Activated CD4-positive, alpha-beta T cell treated with anti-CD3 and anti-CD28 coated beads, Interleukin-2, Interleukin-6, amounts not matched to agents 100 ng/mL and 50 ng/mL, durations not matched to agents 16 hours and 8 hours (primary cell): ENCODE measurements at regions not wholly inside any gene's neighbourhood (a gene's known extent, or its start where the extent isn't known, plus 50 kb on each side); places are given as distances from the start of the nearest gene placed in this dataset.

Experiments used
- DNase-seq: peaks from one replicate; pipeline ENCODE4 v3.0.0-alpha.2; 2020

DNA sequence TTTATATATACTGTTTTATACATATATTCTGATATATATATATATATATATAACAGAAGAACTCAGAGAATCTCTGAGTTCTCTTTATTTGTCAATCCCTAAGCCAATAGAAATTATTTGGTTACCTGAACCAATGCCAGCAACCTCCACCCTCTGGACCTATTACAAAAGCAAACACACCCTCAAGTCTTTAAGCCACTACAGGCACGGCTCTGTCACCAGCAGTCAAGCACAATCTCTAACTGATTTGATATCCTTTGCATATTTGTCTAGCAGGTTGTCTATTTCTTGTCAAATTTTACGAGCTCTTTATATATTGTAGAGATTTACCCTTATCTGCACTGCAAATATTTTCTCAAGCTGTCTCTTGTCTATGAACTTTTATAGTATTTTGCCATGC is 66.6 kb upstream of the TOPAZ1 start:
- no peak for DNase-seq

DNA sequence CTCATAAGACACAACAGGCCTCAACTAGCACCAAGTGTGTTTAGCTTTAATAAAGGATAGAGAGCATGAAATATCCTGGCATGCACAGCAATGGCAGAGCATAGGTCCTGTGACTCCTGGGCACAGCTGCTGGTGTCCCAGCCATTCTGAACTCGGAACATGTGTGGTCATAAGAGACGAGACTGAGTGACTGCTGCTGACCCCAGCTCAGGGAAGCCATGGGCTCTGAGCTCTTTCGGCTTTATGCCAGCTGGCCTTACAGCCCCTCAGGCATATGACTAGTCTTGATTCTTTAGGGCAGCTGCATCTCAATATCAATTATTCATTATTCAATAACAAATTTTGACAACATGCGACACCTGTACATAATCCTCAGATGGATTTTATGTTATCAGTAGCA is 62.4 kb upstream of the TOPAZ1 start:
- no peak for DNase-seq

DNA sequence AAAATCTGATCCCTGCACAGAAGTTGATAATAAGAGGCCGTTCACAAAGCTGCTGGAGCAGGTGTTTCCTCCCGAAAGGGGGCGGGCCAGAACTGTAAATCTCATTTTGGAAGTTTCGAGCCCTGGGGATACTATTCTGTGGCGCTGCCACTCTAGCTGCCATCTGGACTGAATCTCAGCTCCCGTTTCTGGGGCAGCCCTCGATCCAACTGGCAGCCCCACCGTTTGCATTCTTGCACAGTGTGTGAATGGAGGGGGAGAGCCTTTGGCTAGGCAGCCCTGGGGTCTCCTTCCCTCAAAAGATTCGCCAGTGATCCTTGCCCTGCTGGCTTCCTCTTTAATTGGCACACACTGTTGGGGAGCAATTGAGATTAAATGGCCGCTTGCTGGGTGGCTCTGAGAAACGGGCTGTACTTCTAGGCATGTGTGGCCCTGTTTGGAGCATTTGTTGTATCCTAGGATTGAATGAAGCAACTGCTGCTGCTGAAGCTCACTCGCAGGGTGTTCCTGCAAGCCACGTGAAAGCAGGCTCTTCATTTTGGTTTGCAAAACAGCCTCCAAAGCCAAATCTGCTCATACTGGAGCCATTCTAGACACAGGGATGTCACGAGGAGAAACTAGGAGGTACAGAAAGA is 57.2 kb upstream of the TOPAZ1 start:
- DNase-seq = no peak

DNA sequence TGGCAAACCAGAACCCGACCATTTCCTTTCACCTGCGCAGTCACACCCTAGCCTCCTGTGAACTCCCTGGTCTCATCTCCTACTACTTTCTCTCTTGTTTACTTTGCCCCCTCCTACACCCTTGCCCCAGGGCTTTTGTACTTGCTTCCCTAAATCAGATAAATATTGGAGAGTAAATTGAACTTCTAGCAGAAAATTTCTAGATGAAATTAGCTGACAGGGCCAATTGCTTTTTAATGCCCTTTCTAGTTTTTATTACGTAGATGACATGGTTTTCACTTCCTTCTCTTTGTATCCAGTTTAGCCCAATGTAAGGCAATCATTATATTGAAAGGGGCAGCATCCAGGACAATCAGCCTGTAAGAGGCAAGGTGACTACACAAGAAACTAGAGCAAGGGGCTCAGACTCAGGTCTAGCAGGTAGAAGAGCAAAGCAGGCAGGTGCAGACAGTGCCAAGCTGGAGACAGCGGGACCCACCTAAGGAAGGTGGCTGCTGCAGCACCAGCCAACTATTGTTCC is 56.2 kb upstream of the TOPAZ1 start:
- DNase-seq = no peak

DNA sequence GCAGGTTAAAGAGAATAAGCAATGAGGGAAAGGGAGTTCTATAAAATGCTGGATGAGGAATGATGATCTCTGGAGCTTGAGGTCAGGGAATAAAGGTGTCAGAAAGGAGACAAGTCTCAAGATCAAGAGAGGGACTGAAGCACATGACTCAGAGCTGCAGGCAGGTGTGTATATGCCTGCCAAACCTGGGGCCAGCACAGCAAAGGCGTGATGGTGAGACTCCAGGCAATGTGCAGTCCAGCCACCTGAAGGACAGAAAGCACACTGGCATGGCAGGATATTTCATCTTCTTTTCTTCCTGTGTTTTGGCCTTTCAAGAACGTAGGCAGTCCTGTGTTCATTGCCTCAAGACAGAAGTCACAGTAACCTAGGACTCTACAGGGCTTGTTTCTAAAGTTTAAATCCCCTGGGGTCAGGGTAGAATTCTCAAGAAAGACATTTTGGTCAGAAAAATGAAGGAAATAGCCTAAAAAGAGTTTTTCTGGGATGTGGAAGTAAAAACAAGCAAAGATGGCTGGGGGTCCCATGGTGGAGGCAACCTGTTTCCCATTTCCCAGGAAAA is 55.5 kb upstream of the TOPAZ1 start:
- DNase-seq = no peak

DNA sequence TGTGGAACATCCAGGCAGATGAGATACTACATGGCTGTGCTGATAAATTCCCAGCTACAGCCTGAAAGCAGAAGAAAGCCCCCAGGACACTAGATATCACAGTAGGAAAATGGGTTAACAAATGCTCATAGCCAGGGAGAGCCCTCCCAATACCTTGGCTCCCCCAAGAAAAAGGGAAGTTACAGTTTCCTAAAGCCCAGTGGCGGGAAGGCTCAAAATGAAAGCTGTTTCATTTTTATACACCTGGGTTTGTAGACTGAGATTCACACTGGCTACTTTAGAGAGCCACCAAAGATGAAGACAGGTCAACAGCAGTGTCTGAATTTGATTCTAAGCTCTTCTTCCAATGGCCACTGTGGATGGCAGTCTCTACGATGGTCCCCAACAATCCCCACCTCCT is 55.0 kb upstream of the TOPAZ1 start:
- DNase-seq = no peak
